GM12892 (cell line): ENCODE measurements at regions not wholly inside any gene's neighbourhood (a gene's known extent, or its start where the extent isn't known, plus 50 kb on each side); places are given as distances from the start of the nearest gene placed in this dataset.

Source experiments
- POLR2A ChIP-seq: IDR thresholded peaks from 2 replicates; pipeline ENCODE4 v1.6.1; 2011; ENCODE audit warnings: low read depth, low read length, control low read depth
- POLR2AphosphoS5 ChIP-seq: IDR thresholded peaks from 2 replicates; pipeline ENCODE4 v1.6.1; 2011; ENCODE audit warnings: low read depth, low read length, control low read depth
- TAF1 ChIP-seq: IDR thresholded peaks from 2 replicates; pipeline ENCODE4 v1.6.1; 2011; ENCODE audit warnings: low read depth, mild to moderate bottlenecking, control low read depth, low read length, borderline replicate concordance

GRCh38 chr9:30937106-30937505 lies 1447.3 kb upstream of the ACO1 start:
- no peak for TF ChIP-seq POLR2AphosphoS5
- TF ChIP-seq POLR2A, result no peak
- TF ChIP-seq TAF1, result no peak
